Erythroblast (primary cell): ENCODE measurements at regions not wholly inside any gene's neighbourhood (a gene's known extent, or its start where the extent isn't known, plus 50 kb on each side); places are given as distances from the start of the nearest gene placed in this dataset.

ENCODE experiments used
- GATA1 ChIP-seq: IDR thresholded peaks from 2 replicates; pipeline ENCODE4 v1.6.1; 2011; ENCODE audit warnings: low read depth, mild to moderate bottlenecking, control low read depth, low read length, moderate library complexity
- POLR2A ChIP-seq: IDR thresholded peaks from 2 replicates; pipeline ENCODE4 v1.6.1; 2011; ENCODE audit warnings: mild to moderate bottlenecking, low read length

DNA sequence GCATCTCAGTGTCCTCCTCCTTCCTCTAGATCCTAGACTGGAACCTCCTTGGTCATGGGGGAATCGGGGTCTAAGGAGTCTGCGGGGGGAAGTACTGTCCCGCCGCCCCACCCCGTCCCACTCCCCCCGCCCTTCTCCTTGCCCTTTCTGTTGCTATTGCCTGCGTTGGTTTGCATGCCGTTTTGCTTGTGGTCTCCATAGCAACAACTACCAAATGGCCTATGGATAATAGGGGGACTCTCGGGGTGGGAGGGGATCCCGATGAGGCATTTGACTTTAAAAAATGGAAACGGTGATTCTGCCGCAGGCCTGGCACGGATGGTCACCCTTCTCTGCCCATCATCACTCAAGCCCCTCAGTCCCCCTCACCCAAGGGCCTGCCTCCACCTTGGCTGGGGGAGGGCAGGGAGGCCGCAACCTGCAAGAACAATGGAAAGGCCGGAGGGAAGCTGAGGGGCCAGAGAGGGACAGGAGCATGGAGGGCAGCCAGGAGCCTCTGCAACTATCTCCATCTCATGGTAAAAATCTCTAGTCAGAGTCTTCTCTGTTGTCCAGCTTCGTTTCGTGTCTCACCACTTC is 231.4 kb upstream of the TNRC6C start:
- TF ChIP-seq POLR2A (no peak), GATA1 (no peak)
